ENCODE measurements at regions not wholly inside any gene's neighbourhood (a gene's known extent, or its start where the extent isn't known, plus 50 kb on each side); places are given as distances from the start of the nearest gene placed in this dataset.

DNA sequence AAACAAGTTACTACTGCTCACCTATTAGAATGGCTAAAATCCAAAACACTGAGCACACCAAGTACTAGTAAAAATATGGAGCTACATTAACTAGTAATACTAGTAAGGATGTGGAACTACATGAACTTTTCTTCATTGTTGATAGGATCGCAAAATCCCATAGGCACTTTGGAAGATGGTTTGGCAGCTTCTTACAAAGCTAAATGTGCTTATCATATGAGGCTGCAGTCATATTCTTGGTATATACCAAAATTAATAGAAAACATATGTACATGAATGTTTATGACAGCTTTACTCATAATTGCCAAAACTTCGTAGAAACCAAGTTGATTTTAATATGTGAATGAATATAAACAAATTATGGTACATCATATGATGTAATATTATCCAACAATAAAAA, 366.8 kb upstream of the KCNMB2 start:
- Histone ChIP-seq H3K9me3 (ENCODE audit: control insufficient read depth in 2 of 2, low read length in 2 of 2) (no peaks in the 10 kb centered on the region), H3K27me3 (ENCODE audit: control insufficient read depth in 2 of 2, insufficient read depth in 2 of 2, low read length in 2 of 2) (no peaks in the 10 kb centered on the region), H3K4me1 (ENCODE audit: control insufficient read depth in 2 of 2, insufficient read depth in 2 of 2, low read length in 2 of 2) (no peaks in the 10 kb centered on the region), H3K36me3 (ENCODE audit: control insufficient read depth in 2 of 2, insufficient read depth in 2 of 2, low read length in 2 of 2) (no peaks in the 10 kb centered on the region), H3K27ac (ENCODE audit: low read depth in 2 of 2, low read length in 2 of 2) (no peak overlapping the region), H3K4me3 (ENCODE audit: low read length in 2 of 2) (no peak overlapping the region), H3K9ac (ENCODE audit: low read depth in 1 of 2, low read length in 2 of 2) (no peak overlapping the region)

DNA sequence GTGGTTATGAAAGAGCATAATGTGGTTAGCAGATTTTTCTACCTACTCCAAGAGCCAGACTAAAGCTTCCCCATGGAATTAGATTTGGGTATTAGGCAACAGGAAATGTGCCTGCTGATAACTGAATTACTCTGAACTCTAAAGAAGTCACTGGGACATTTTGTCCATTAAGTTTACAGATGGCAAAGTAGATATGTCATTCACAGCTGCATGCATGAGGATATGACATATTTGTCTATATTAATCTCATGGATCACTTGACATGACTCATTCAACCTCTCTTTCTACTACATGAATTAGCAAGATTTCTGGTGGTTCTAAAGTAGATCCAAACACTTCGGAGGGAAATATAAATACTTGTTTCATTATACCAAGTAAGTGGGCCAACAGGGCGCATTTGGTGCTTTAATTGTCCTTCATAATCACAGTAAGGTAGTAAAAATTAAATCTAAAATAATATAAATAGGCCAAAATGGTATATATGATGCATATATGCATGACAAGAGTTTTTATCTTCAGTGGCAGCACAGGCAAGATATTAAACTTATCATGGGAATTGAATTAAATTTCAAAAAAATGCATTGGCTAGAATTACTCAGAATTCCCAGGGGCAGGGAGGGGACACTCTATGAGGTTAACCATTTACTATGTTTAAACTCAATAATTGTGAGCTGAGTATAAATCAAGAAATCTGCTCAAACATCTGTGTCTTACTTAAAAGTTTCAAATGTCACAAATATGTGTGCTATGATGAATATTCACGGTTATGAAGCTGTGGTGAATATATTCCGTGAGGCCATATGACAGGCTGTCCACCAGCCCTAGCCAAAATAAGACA, 365.3 kb upstream of the KCNMB2 start:
- H3K9ac ChIP-seq (ENCODE audit: low read depth in 1 of 2, low read length in 2 of 2), result no peak overlapping the region
- H3K27me3 ChIP-seq (ENCODE audit: control insufficient read depth in 2 of 2, insufficient read depth in 2 of 2, low read length in 2 of 2), result no peaks in the 10 kb centered on the region
- no peaks in the 10 kb centered on the region for H3K4me1 ChIP-seq (ENCODE audit: control insufficient read depth in 2 of 2, insufficient read depth in 2 of 2, low read length in 2 of 2)
- no peaks in the 10 kb centered on the region for H3K36me3 ChIP-seq (ENCODE audit: control insufficient read depth in 2 of 2, insufficient read depth in 2 of 2, low read length in 2 of 2)
- H3K27ac ChIP-seq (ENCODE audit: low read depth in 2 of 2, low read length in 2 of 2), result no peak overlapping the region
- H3K4me3 ChIP-seq (ENCODE audit: low read length in 2 of 2), result no peak overlapping the region
- H3K9me3 ChIP-seq (ENCODE audit: control insufficient read depth in 2 of 2, low read length in 2 of 2), result no peaks in the 10 kb centered on the region

DNA sequence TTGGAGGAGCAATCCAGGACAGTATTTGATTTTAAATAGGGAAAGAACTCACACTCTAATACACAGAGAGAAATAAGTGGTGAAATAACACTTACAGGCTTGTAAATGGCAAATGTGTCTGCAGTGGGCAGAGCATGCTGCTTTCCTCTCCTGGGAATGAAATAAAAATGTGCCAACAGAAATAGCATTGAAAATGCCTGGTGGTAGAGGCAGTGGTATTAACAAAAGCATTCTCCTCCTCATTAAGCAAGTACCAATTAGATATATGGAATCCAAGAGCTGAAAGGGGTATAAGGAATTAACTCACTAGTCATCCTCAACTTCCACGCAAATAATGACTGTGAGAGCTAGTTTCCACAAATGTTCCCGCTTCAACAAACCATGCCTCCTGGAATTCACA, 364.1 kb upstream of the KCNMB2 start:
- Histone ChIP-seq H3K4me3 (ENCODE audit: low read length in 2 of 2) (no peak overlapping the region), H3K27me3 (ENCODE audit: control insufficient read depth in 2 of 2, insufficient read depth in 2 of 2, low read length in 2 of 2) (no peaks in the 10 kb centered on the region), H3K36me3 (ENCODE audit: control insufficient read depth in 2 of 2, insufficient read depth in 2 of 2, low read length in 2 of 2) (no peaks in the 10 kb centered on the region), H3K9me3 (ENCODE audit: control insufficient read depth in 2 of 2, low read length in 2 of 2) (no peaks in the 10 kb centered on the region), H3K4me1 (ENCODE audit: control insufficient read depth in 2 of 2, insufficient read depth in 2 of 2, low read length in 2 of 2) (no peaks in the 10 kb centered on the region), H3K9ac (ENCODE audit: low read depth in 1 of 2, low read length in 2 of 2) (no peak overlapping the region), H3K27ac (ENCODE audit: low read depth in 2 of 2, low read length in 2 of 2) (no peak overlapping the region)

DNA sequence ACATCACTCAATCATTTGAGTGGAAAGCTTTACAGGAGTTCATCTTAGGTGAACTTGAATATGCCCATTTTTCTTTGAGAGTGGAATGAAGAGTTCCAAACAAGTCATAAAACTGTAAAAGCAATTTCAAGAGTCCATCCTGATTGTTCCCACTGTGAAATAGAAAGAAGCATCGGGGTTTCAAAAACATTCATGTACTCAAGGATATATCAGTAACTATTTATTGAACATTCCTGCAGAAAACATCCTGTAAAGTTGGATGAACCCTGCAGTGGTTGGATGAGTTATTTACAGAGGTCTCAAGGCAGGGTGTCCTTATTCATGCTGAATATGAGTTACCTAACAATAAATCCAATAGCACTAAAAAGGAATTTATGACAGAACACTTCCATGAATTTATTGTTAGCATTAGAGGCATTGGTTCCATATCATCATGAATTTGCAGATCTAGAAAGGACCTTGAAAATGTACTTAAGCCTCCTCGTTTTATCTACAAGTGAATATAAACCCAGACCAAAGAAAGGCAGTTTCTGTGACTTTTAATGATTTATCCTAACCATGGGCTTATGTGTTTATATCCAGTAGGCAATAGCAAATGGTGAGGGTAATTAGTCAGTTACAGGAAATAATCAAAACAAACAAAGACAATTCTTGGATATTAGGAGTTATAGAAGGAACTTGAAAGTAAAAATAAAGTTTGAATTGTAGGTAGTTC, 361.9 kb upstream of the KCNMB2 start:
- Histone ChIP-seq H3K9ac (ENCODE audit: low read depth in 1 of 2, low read length in 2 of 2) (no peak overlapping the region), H3K27ac (ENCODE audit: low read depth in 2 of 2, low read length in 2 of 2) (no peak overlapping the region), H3K27me3 (ENCODE audit: control insufficient read depth in 2 of 2, insufficient read depth in 2 of 2, low read length in 2 of 2) (no peaks in the 10 kb centered on the region), H3K36me3 (ENCODE audit: control insufficient read depth in 2 of 2, insufficient read depth in 2 of 2, low read length in 2 of 2) (no peaks in the 10 kb centered on the region), H3K4me3 (ENCODE audit: low read length in 2 of 2) (no peak overlapping the region), H3K4me1 (ENCODE audit: control insufficient read depth in 2 of 2, insufficient read depth in 2 of 2, low read length in 2 of 2) (no peaks in the 10 kb centered on the region), H3K9me3 (ENCODE audit: control insufficient read depth in 2 of 2, low read length in 2 of 2) (no peaks in the 10 kb centered on the region)

DNA sequence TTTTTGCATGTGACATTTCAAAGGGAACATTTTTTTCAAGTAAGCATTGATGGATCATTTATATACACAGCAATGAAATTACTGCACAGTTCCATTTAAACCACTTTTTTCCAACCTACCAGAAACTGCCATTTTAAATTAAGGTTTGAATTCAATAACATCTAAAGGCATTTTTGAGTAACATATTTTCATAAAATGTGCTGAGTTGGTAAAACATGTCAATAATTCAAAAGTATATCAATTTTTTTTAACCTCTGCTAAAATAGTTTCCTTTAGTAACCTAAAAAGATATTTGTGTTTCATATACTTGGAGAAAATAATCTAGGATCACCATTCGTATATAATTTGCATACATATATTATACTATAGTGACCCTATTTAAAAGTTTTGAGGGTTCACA, 355.1 kb upstream of the KCNMB2 start:
- H3K36me3 ChIP-seq (ENCODE audit: control insufficient read depth in 2 of 2, insufficient read depth in 2 of 2, low read length in 2 of 2), result no peaks in the 10 kb centered on the region
- H3K27ac ChIP-seq (ENCODE audit: low read depth in 2 of 2, low read length in 2 of 2), result no peak overlapping the region
- H3K9me3 ChIP-seq (ENCODE audit: control insufficient read depth in 2 of 2, low read length in 2 of 2), result no peaks in the 10 kb centered on the region
- H3K4me1 ChIP-seq (ENCODE audit: control insufficient read depth in 2 of 2, insufficient read depth in 2 of 2, low read length in 2 of 2), result no peaks in the 10 kb centered on the region
- no peak overlapping the region for H3K9ac ChIP-seq (ENCODE audit: low read depth in 1 of 2, low read length in 2 of 2)
- H3K4me3 ChIP-seq (ENCODE audit: low read length in 2 of 2), result no peak overlapping the region
- no peaks in the 10 kb centered on the region for H3K27me3 ChIP-seq (ENCODE audit: control insufficient read depth in 2 of 2, insufficient read depth in 2 of 2, low read length in 2 of 2)

DNA sequence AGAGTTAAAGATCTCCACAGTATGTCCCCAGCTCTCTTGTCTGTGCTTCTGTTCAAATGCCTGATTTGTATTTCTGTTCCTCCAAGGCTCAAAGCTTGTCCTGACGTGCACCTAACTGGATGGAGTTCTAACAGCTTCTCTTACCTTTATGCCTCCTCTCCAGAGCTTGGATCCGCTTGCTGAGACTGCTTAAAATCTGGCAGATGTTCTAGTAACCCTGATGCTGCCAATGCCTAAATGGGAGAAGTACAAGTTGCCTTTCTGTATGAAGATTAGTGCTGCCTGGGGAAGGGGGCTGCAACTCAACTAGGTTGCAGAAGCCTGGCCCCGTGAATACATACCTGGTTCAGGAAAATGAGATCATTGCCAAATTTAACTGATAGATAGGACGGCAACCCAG, 354.5 kb upstream of the KCNMB2 start:
- H3K4me3 ChIP-seq (ENCODE audit: low read length in 2 of 2), result no peak overlapping the region
- no peaks in the 10 kb centered on the region for H3K36me3 ChIP-seq (ENCODE audit: control insufficient read depth in 2 of 2, insufficient read depth in 2 of 2, low read length in 2 of 2)
- H3K4me1 ChIP-seq (ENCODE audit: control insufficient read depth in 2 of 2, insufficient read depth in 2 of 2, low read length in 2 of 2), result no peaks in the 10 kb centered on the region
- H3K9ac ChIP-seq (ENCODE audit: low read depth in 1 of 2, low read length in 2 of 2), result no peak overlapping the region
- no peaks in the 10 kb centered on the region for H3K9me3 ChIP-seq (ENCODE audit: control insufficient read depth in 2 of 2, low read length in 2 of 2)
- H3K27me3 ChIP-seq (ENCODE audit: control insufficient read depth in 2 of 2, insufficient read depth in 2 of 2, low read length in 2 of 2), result no peaks in the 10 kb centered on the region
- no peak overlapping the region for H3K27ac ChIP-seq (ENCODE audit: low read depth in 2 of 2, low read length in 2 of 2)

DNA sequence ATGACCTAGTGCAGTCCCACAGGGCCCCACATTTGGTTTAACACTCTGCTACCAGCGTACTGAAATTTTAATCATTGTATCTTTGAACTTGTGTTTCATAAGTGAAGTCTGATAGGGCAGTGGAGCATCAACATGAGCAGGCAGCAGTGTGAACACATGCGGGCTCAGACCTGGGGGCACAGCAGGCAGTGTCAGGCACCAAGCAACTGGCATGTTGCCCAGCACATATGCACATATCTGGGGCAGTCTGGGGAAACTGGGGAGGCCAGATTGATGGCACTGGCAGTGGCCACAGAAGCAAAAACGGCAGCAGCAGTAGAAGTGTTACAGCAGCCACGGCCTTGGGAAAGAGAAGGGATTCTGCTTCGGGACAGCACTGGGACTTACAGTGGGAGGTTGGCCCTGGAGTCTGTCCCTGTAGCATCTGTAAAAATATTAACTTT, 353.9 kb upstream of the KCNMB2 start:
- Histone ChIP-seq H3K4me3 (ENCODE audit: low read length in 2 of 2) (no peak overlapping the region), H3K27ac (ENCODE audit: low read depth in 2 of 2, low read length in 2 of 2) (no peak overlapping the region), H3K9ac (ENCODE audit: low read depth in 1 of 2, low read length in 2 of 2) (no peak overlapping the region), H3K9me3 (ENCODE audit: control insufficient read depth in 2 of 2, low read length in 2 of 2) (no peaks in the 10 kb centered on the region), H3K4me1 (ENCODE audit: control insufficient read depth in 2 of 2, insufficient read depth in 2 of 2, low read length in 2 of 2) (no peaks in the 10 kb centered on the region), H3K27me3 (ENCODE audit: control insufficient read depth in 2 of 2, insufficient read depth in 2 of 2, low read length in 2 of 2) (no peaks in the 10 kb centered on the region), H3K36me3 (ENCODE audit: control insufficient read depth in 2 of 2, insufficient read depth in 2 of 2, low read length in 2 of 2) (no peaks in the 10 kb centered on the region)

DNA sequence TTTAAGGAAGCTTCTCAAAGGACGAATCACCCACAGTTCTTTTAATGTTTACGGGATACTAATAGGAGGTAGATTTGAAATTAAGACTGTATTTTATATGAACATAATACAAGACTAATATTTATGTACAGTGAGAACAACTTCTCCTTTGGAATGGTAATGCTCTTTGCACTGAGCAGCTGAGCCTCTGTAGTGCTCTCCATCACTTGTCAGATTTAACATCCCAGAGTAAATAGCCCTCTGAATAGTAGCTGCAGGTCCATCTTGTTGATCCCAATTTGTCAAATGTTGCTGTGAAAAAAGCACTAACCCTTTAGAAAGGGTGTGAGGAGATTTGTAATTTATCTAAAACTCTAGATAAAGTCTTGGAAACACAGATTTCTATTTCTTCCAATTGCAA, 351.4 kb upstream of the KCNMB2 start:
- Histone ChIP-seq H3K4me1 (ENCODE audit: control insufficient read depth in 2 of 2, insufficient read depth in 2 of 2, low read length in 2 of 2) (no peaks in the 10 kb centered on the region), H3K27me3 (ENCODE audit: control insufficient read depth in 2 of 2, insufficient read depth in 2 of 2, low read length in 2 of 2) (no peaks in the 10 kb centered on the region), H3K27ac (ENCODE audit: low read depth in 2 of 2, low read length in 2 of 2) (no peak overlapping the region), H3K36me3 (ENCODE audit: control insufficient read depth in 2 of 2, insufficient read depth in 2 of 2, low read length in 2 of 2) (no peaks in the 10 kb centered on the region), H3K9ac (ENCODE audit: low read depth in 1 of 2, low read length in 2 of 2) (no peak overlapping the region), H3K4me3 (ENCODE audit: low read length in 2 of 2) (no peak overlapping the region), H3K9me3 (ENCODE audit: control insufficient read depth in 2 of 2, low read length in 2 of 2) (no peaks in the 10 kb centered on the region)

DNA sequence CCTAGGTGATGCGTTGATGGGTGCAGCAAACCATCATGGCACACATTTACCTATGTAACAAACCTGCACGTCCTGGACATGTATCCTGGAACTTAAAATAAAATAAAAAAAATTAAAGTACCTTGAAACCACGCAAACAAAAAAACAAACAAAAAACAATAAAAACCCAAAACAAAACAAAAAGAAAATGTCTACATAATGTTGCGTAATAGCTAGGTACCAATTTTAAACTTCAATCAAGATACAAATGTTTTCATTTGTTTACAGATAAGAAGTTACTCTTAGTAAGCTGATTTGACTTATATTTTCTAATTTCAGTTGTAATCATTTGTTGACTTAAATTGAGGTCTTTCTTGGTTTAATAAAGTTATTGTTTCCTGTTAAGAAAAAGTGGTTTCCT, 349.6 kb upstream of the KCNMB2 start:
- Histone ChIP-seq H3K27ac (ENCODE audit: low read depth in 2 of 2, low read length in 2 of 2) (no peak overlapping the region), H3K9ac (ENCODE audit: low read depth in 1 of 2, low read length in 2 of 2) (no peak overlapping the region)

DNA sequence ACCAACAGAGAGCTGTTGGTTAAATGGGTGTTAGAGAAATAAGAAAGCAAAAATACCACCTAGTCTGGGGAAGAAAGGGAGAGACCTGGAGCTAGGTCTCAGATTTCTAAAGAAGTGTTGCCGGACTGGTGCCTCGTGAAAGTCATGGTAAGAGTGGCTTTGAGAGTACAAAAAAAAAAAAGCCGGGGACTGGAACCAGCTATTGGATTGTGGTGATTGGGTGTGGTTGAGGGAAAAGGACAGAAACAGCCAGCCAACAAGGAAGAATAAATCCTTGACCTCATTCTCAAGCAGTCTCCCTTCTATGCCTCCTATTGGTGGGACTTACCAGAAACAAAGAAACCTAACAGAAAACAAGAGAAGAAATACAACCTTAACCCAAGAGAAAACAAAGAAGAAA, 346.4 kb upstream of the KCNMB2 start:
- Histone ChIP-seq H3K4me3 (ENCODE audit: low read length in 2 of 2) (no peak overlapping the region), H3K4me1 (ENCODE audit: control insufficient read depth in 2 of 2, insufficient read depth in 2 of 2, low read length in 2 of 2) (no peaks in the 10 kb centered on the region), H3K27me3 (ENCODE audit: control insufficient read depth in 2 of 2, insufficient read depth in 2 of 2, low read length in 2 of 2) (no peaks in the 10 kb centered on the region), H3K9me3 (ENCODE audit: control insufficient read depth in 2 of 2, low read length in 2 of 2) (no peaks in the 10 kb centered on the region), H3K9ac (ENCODE audit: low read depth in 1 of 2, low read length in 2 of 2) (no peak overlapping the region), H3K27ac (ENCODE audit: low read depth in 2 of 2, low read length in 2 of 2) (no peak overlapping the region), H3K36me3 (ENCODE audit: control insufficient read depth in 2 of 2, insufficient read depth in 2 of 2, low read length in 2 of 2) (no peaks in the 10 kb centered on the region)

More for the DNA sequence above, 349.6 kb upstream of the KCNMB2 start:
- no peaks in the 10 kb centered on the region for H3K36me3 ChIP-seq (ENCODE audit: control insufficient read depth in 2 of 2, insufficient read depth in 2 of 2, low read length in 2 of 2)
- no peaks in the 10 kb centered on the region for H3K9me3 ChIP-seq (ENCODE audit: control insufficient read depth in 2 of 2, low read length in 2 of 2)
- H3K4me3 ChIP-seq (ENCODE audit: low read length in 2 of 2), result no peak overlapping the region
- H3K27me3 ChIP-seq (ENCODE audit: control insufficient read depth in 2 of 2, insufficient read depth in 2 of 2, low read length in 2 of 2), result no peaks in the 10 kb centered on the region
- H3K4me1 ChIP-seq (ENCODE audit: control insufficient read depth in 2 of 2, insufficient read depth in 2 of 2, low read length in 2 of 2), result no peaks in the 10 kb centered on the region
